ENCODE measurements at regions not wholly inside any gene's neighbourhood (a gene's known extent, or its start where the extent isn't known, plus 50 kb on each side); places are given as distances from the start of the nearest gene placed in this dataset.

GRCh38 chr20:57002066-57002570, 264.3 kb downstream of the BMP7 start:
- Histone ChIP-seq H3K27me3 (peaks cover 20% of the 10 kb centered on the region), H3K4me3 (ENCODE audit: low read depth in 1 of 2, low read length in 1 of 2) (no peak overlapping the region), H3K27ac (no peak overlapping the region), H3K9me3 (no peaks in the 10 kb centered on the region), H3K36me3 (no peaks in the 10 kb centered on the region), H3K4me1 (ENCODE audit: control insufficient read depth in 1 of 2, insufficient read depth in 1 of 2, low read depth in 1 of 2, low read length in 1 of 2) (no peaks in the 10 kb centered on the region)
- TF ChIP-seq, protein P1, sequence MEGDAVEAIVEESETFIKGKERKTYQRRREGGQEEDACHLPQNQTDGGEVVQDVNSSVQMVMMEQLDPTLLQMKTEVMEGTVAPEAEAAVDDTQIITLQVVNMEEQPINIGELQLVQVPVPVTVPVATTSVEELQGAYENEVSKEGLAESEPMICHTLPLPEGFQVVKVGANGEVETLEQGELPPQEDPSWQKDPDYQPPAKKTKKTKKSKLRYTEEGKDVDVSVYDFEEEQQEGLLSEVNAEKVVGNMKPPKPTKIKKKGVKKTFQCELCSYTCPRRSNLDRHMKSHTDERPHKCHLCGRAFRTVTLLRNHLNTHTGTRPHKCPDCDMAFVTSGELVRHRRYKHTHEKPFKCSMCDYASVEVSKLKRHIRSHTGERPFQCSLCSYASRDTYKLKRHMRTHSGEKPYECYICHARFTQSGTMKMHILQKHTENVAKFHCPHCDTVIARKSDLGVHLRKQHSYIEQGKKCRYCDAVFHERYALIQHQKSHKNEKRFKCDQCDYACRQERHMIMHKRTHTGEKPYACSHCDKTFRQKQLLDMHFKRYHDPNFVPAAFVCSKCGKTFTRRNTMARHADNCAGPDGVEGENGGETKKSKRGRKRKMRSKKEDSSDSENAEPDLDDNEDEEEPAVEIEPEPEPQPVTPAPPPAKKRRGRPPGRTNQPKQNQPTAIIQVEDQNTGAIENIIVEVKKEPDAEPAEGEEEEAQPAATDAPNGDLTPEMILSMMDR (IDR thresholded peaks at IDR 0.05) = no peak

- no peak overlapping the region for H3K4me3 ChIP-seq (ENCODE audit: low read depth in 1 of 2, low read length in 1 of 2)
- no peak overlapping the region for H3K27ac ChIP-seq
- H3K4me1 ChIP-seq (ENCODE audit: control insufficient read depth in 1 of 2, insufficient read depth in 1 of 2, low read depth in 1 of 2, low read length in 1 of 2) = no peaks in the 10 kb centered on the region
- peaks cover 29% of the 10 kb centered on the region for H3K27me3 ChIP-seq
- TF ChIP-seq, protein P1 (IDR thresholded peaks at IDR 0.05) = no peak
- H3K9me3 ChIP-seq = no peaks in the 10 kb centered on the region
- no peaks in the 10 kb centered on the region for H3K36me3 ChIP-seq
These were observed 263.4 kb downstream of the BMP7 start for GRCh38 chr20:57003012-57003411.

DNA sequence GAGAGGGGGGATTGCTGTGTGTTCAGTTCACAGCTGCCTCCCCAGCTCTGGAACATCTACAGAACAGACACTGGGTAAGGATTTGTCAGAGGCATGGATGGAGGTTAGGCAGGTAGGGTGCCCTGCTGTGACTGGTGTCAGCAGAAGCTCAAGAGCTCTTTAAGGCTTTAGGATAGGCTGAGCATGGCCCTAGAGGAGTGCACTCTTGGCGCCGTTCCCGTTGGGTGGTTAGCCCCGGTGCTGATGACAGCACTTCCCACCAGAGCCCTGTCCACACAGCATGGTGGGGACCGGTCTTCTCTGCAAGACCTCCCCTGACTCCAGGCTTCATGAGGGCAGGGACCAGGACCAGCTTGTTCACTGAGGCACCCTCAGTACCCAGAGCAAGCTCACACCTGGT, 262.0 kb downstream of the BMP7 start:
- H3K4me1 ChIP-seq (ENCODE audit: control insufficient read depth in 1 of 2, insufficient read depth in 1 of 2, low read depth in 1 of 2, low read length in 1 of 2) = no peaks in the 10 kb centered on the region
- TF ChIP-seq, protein P1 (IDR thresholded peaks at IDR 0.05) = no peak
- no peaks in the 10 kb centered on the region for H3K9me3 ChIP-seq
- H3K27me3 ChIP-seq = peaks cover 33% of the 10 kb centered on the region
- H3K27ac ChIP-seq = no peak overlapping the region
- no peaks in the 10 kb centered on the region for H3K36me3 ChIP-seq
- no peak overlapping the region for H3K4me3 ChIP-seq (ENCODE audit: low read depth in 1 of 2, low read length in 1 of 2)

- H3K27ac ChIP-seq = no peak overlapping the region
- H3K4me3 ChIP-seq (ENCODE audit: low read depth in 1 of 2, low read length in 1 of 2) = no peak overlapping the region
- no peaks in the 10 kb centered on the region for H3K9me3 ChIP-seq
- H3K27me3 ChIP-seq = peaks cover 33% of the 10 kb centered on the region
- H3K4me1 ChIP-seq (ENCODE audit: control insufficient read depth in 1 of 2, insufficient read depth in 1 of 2, low read depth in 1 of 2, low read length in 1 of 2) = no peaks in the 10 kb centered on the region
- no peaks in the 10 kb centered on the region for H3K36me3 ChIP-seq
- TF ChIP-seq, protein P1 (IDR thresholded peaks at IDR 0.05) = no peak
These were observed 261.2 kb downstream of the BMP7 start for GRCh38 chr20:57004951-57005933.

- TF ChIP-seq, protein P1 (IDR thresholded peaks at IDR 0.05) = no peak
- H3K4me1 ChIP-seq (ENCODE audit: control insufficient read depth in 1 of 2, insufficient read depth in 1 of 2, low read depth in 1 of 2, low read length in 1 of 2) = no peaks in the 10 kb centered on the region
- H3K9me3 ChIP-seq = no peaks in the 10 kb centered on the region
- no peaks in the 10 kb centered on the region for H3K36me3 ChIP-seq
- H3K4me3 ChIP-seq (ENCODE audit: low read depth in 1 of 2, low read length in 1 of 2) = no peak overlapping the region
- H3K27me3 ChIP-seq = peaks cover 33% of the 10 kb centered on the region
- H3K27ac ChIP-seq = no peak overlapping the region
These were observed 259.9 kb downstream of the BMP7 start for GRCh38 chr20:57006411-57007170.
